CD4-positive, alpha-beta T cell treated with Interleukin-17A for 4 hours (primary cell): ENCODE measurements at regions not wholly inside any gene's neighbourhood (a gene's known extent, or its start where the extent isn't known, plus 50 kb on each side); places are given as distances from the start of the nearest gene placed in this dataset.
"Not testable (repeated sequence)": the region's sequence is repeated elsewhere in the genome, so short reads cannot be mapped to it uniquely, and the experiment has no call there.

Experiments
- DNase-seq: peaks from one replicate; pipeline ENCODE4 v3.0.0-alpha.2; 2020; ENCODE audit warnings: mixed read lengths

- no peak for DNase-seq
Observed at GRCh38 chr6:141488488-141488887, 644.2 kb upstream of the GJE1 start.

GRCh38 chr6:141486942-141487341 lies 645.8 kb upstream of the GJE1 start:
- no peak for DNase-seq

GRCh38 chr6:141484711-141485110 lies 648.0 kb upstream of the GJE1 start:
- DNase-seq = no peak

- DNase-seq = peak; percentile 51
Observed at GRCh38 chr6:141483598-141484061, 649.1 kb upstream of the GJE1 start.

- no peak for DNase-seq
Observed at GRCh38 chr6:141482796-141483597, 649.7 kb upstream of the GJE1 start.

- DNase-seq = no peak
Observed at GRCh38 chr6:141475259-141475658, 657.5 kb upstream of the GJE1 start.

- no peak for DNase-seq
Observed at GRCh38 chr6:141472162-141472928, 660.4 kb upstream of the GJE1 start.

- no peak for DNase-seq
Observed at GRCh38 chr6:141470810-141471209, 661.9 kb upstream of the GJE1 start.

GRCh38 chr6:141467881-141468280 lies 664.8 kb upstream of the GJE1 start:
- no peak for DNase-seq

GRCh38 chr6:141467041-141467440 lies 665.7 kb upstream of the GJE1 start:
- no peak for DNase-seq

- no peak for DNase-seq
Observed at GRCh38 chr6:141464896-141465295, 667.8 kb upstream of the GJE1 start.

- no peak for DNase-seq
Observed at GRCh38 chr6:141464490-141464889, 668.2 kb upstream of the GJE1 start.

- no peak for DNase-seq
Observed at GRCh38 chr6:141463237-141463977, 669.3 kb upstream of the GJE1 start.

- no peak for DNase-seq
Observed at GRCh38 chr6:141460743-141461484, 671.8 kb upstream of the GJE1 start.

- DNase-seq = not testable (repeated sequence)
Observed at GRCh38 chr6:141460245-141460644, 672.5 kb upstream of the GJE1 start.

GRCh38 chr6:141457984-141458383 lies 674.7 kb upstream of the GJE1 start:
- not testable (repeated sequence) for DNase-seq

GRCh38 chr6:141452354-141452686 lies 680.4 kb upstream of the GJE1 start:
- no peak for DNase-seq

GRCh38 chr6:141451511-141452353 lies 681.0 kb upstream of the GJE1 start:
- DNase-seq = no peak

- DNase-seq = no peak
Observed at GRCh38 chr6:141451181-141451510, 681.6 kb upstream of the GJE1 start.

GRCh38 chr6:141445928-141446628 lies 686.6 kb upstream of the GJE1 start:
- no peak for DNase-seq

- DNase-seq = no peak
Observed at GRCh38 chr6:141443668-141444289, 688.9 kb upstream of the GJE1 start.
